ENCODE measurements at regions not wholly inside any gene's neighbourhood (a gene's known extent, or its start where the extent isn't known, plus 50 kb on each side); places are given as distances from the start of the nearest gene placed in this dataset.

DNA sequence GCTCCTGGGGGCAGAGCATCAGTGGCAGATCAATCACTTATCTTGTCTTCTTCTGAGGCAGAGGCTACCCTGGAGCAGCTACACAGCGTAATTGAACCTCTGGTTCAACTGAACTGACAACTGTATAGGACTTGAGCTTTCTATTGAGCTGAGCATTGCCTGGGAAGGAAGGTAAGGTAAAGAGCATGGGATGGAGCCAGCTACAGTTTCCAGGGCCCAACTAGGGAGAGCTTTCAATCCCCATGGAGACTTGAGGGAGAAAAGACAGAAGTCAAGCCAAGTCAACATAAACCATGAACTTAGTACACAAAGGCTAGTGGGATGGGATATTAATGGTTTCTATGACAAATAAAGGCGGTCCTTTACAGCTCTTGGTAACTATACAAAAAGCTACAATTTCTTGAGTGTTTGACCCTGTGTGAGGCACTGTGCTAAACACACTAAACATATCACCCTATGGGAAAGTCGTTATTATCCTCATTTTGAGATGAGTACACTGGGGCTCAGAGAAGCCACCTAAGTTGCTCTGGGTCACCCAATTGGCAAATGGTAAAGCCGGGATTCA, 140.7 kb upstream of the SLC22A23 start:
- TF ChIP-seq, protein P1, sequence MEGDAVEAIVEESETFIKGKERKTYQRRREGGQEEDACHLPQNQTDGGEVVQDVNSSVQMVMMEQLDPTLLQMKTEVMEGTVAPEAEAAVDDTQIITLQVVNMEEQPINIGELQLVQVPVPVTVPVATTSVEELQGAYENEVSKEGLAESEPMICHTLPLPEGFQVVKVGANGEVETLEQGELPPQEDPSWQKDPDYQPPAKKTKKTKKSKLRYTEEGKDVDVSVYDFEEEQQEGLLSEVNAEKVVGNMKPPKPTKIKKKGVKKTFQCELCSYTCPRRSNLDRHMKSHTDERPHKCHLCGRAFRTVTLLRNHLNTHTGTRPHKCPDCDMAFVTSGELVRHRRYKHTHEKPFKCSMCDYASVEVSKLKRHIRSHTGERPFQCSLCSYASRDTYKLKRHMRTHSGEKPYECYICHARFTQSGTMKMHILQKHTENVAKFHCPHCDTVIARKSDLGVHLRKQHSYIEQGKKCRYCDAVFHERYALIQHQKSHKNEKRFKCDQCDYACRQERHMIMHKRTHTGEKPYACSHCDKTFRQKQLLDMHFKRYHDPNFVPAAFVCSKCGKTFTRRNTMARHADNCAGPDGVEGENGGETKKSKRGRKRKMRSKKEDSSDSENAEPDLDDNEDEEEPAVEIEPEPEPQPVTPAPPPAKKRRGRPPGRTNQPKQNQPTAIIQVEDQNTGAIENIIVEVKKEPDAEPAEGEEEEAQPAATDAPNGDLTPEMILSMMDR (IDR thresholded peaks at IDR 0.05): no peak
- no peak for TF ChIP-seq POLR2AphosphoS5 (IDR thresholded peaks at IDR 0.05; ENCODE audit: low read depth, low read length)
- TF ChIP-seq, protein P2, sequence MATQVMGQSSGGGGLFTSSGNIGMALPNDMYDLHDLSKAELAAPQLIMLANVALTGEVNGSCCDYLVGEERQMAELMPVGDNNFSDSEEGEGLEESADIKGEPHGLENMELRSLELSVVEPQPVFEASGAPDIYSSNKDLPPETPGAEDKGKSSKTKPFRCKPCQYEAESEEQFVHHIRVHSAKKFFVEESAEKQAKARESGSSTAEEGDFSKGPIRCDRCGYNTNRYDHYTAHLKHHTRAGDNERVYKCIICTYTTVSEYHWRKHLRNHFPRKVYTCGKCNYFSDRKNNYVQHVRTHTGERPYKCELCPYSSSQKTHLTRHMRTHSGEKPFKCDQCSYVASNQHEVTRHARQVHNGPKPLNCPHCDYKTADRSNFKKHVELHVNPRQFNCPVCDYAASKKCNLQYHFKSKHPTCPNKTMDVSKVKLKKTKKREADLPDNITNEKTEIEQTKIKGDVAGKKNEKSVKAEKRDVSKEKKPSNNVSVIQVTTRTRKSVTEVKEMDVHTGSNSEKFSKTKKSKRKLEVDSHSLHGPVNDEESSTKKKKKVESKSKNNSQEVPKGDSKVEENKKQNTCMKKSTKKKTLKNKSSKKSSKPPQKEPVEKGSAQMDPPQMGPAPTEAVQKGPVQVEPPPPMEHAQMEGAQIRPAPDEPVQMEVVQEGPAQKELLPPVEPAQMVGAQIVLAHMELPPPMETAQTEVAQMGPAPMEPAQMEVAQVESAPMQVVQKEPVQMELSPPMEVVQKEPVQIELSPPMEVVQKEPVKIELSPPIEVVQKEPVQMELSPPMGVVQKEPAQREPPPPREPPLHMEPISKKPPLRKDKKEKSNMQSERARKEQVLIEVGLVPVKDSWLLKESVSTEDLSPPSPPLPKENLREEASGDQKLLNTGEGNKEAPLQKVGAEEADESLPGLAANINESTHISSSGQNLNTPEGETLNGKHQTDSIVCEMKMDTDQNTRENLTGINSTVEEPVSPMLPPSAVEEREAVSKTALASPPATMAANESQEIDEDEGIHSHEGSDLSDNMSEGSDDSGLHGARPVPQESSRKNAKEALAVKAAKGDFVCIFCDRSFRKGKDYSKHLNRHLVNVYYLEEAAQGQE (IDR thresholded peaks at IDR 0.05; ENCODE audit: insufficient read depth in 1 of 2, low read depth in 2 of 2, low read length in 1 of 2): no peak
